Gastrocnemius medialis (tissue), 4 donors: ENCODE measurements at regions not wholly inside any gene's neighbourhood (a gene's known extent, or its start where the extent isn't known, plus 50 kb on each side); places are given as distances from the start of the nearest gene placed in this dataset.

Experiments
- ATAC-seq, 2 donors: fragments of 150-250 bp; one replicate each; pipeline ENCODE4 v1.9.1; 2016
- DNase-seq, 2 donors: peaks; one replicate each; pipeline ENCODE4 v3.0.0-alpha.2; 2019
- H3K27ac ChIP-seq, 4 donors: fragments of 200-600 bp; sonication (generic); 1 replicate in 1 of 4; 2 replicates in 3 of 4; pipeline ENCODE4 v1.5.1; 2016 to 2018; ENCODE audit warnings: mild to moderate bottlenecking in 2 of 4, moderate library complexity in 1 of 4
- H3K27me3 ChIP-seq, 3 donors: fragments of 200-600 bp; sonication (generic) in 2 of 3; 1 replicate in 1 of 3; 2 replicates in 2 of 3; pipeline versions ENCODE4 v1.5.1 to v1.6.0; 2016 to 2019; ENCODE audit warnings: mild to moderate bottlenecking in 1 of 3, moderate library complexity in 1 of 3
- H3K36me3 ChIP-seq, 2 donors: fragments of 200-600 bp; sonication (generic) in 1 of 2; one replicate each; pipeline ENCODE4 v1.5.1; 2017 to 2018
- H3K4me1 ChIP-seq, 2 donors: fragments of 200-600 bp; sonication (generic) in 1 of 2; one replicate each; pipeline ENCODE4 v1.5.1; 2016 to 2017; ENCODE audit warnings: mild to moderate bottlenecking in 2 of 2
- H3K4me3 ChIP-seq, 4 donors: fragments of 200-600 bp; sonication (generic) in 3 of 4; 1 replicate in 1 of 4; 2 replicates in 3 of 4; pipeline ENCODE4 v1.5.1; 2016 to 2019; ENCODE audit warnings: mild to moderate bottlenecking in 2 of 4
- H3K9me3 ChIP-seq, 3 donors: fragments of 200-600 bp; sonication (generic) in 2 of 3; 1 replicate in 1 of 3; 2 replicates in 2 of 3; pipeline ENCODE4 v1.5.1; 2016 to 2019
- CTCF ChIP-seq, 5 experiments: fragments of 450-650 bp in 3 of 5; fragments of 200-600 bp in 2 of 5; sonication (generic) in 2 of 5; IDR thresholded peaks in 4 of 5; conservative IDR thresholded peaks in 1 of 5; 1 replicate in 4 of 5; 2 replicates in 1 of 5; pipeline ENCODE4 v1.5.1; 2016 to 2019; ENCODE audit warnings: antibody characterized with exemption in 5 of 5, mild to moderate bottlenecking in 3 of 5, moderate library complexity in 3 of 5
- POLR2A ChIP-seq, 2 donors: fragments of 450-650 bp; IDR thresholded peaks; one replicate each; pipeline ENCODE4 v1.6.1; 2017; ENCODE audit warnings: antibody characterized with exemption in 2 of 2, mild to moderate bottlenecking in 2 of 2, moderate library complexity in 2 of 2
- in situ Hi-C, 4 donors: fragments of 200-750 bp; cut with MboI; loops; one replicate each; pipeline versions ENCODE4 v1.15.0 to v1.8.0; 2017; ENCODE audit warnings: low sequenced_read_pairs in 4 of 4
- intact Hi-C: fragments of 100-400 bp; cut with DNase I; formaldehyde crosslinking; loops from one replicate; pipeline ENCODE4 v1.15.1; 2023; ENCODE audit warnings: low total_unique reads

- no peak overlapping the region for H3K27ac ChIP-seq
- H3K27me3 ChIP-seq: no peaks in the 10 kb centered on the region
- intact Hi-C loops: no loop called here
- DNase-seq (no peak), ATAC-seq (no peak)
- no peaks in the 10 kb centered on the region for H3K9me3 ChIP-seq
- no peaks in the 10 kb centered on the region for H3K36me3 ChIP-seq
- TF ChIP-seq CTCF (IDR thresholded peaks at IDR 0.05 in 4 of 5, conservative IDR thresholded peaks at IDR 0.05 in 1 of 5) (no peak), POLR2A (IDR thresholded peaks at IDR 0.05) (no peak)
- no peaks in the 10 kb centered on the region for H3K4me1 ChIP-seq
- in situ Hi-C loops: no loop called here
- H3K4me3 ChIP-seq: no peak overlapping the region
These were observed 139.5 kb upstream of the KCNK2 start for GRCh38 chr1:214943054-214943453.

- ATAC-seq (no peak), DNase-seq (no peak)
- H3K27me3 ChIP-seq: no peaks in the 10 kb centered on the region
- in situ Hi-C loops: no loop called here
- H3K4me1 ChIP-seq: no peaks in the 10 kb centered on the region
- no peak overlapping the region for H3K27ac ChIP-seq
- no peaks in the 10 kb centered on the region for H3K9me3 ChIP-seq
- intact Hi-C loops: no loop called here
- no peak overlapping the region for H3K4me3 ChIP-seq
- TF ChIP-seq POLR2A (IDR thresholded peaks at IDR 0.05) (no peak), CTCF (IDR thresholded peaks at IDR 0.05 in 4 of 5, conservative IDR thresholded peaks at IDR 0.05 in 1 of 5) (no peak)
- no peaks in the 10 kb centered on the region for H3K36me3 ChIP-seq
These were observed 135.9 kb upstream of the KCNK2 start for GRCh38 chr1:214946615-214947014.

- no peak for DNase-seq
- TF ChIP-seq POLR2A (IDR thresholded peaks at IDR 0.05) (no peak), CTCF (IDR thresholded peaks at IDR 0.05 in 4 of 5, conservative IDR thresholded peaks at IDR 0.05 in 1 of 5) (no peak)
- in situ Hi-C loops (no loop called here), intact Hi-C loops (no loop called here)
- H3K4me1 ChIP-seq: no peaks in the 10 kb centered on the region
- no peak for ATAC-seq
- H3K27ac ChIP-seq: no peak overlapping the region
- H3K4me3 ChIP-seq: no peak overlapping the region
- no peaks in the 10 kb centered on the region for H3K36me3 ChIP-seq
- no peaks in the 10 kb centered on the region for H3K27me3 ChIP-seq
- H3K9me3 ChIP-seq: no peaks in the 10 kb centered on the region
These were observed 129.9 kb upstream of the KCNK2 start for GRCh38 chr1:214952648-214953047.

- in situ Hi-C loops: no loop called here
- H3K27ac ChIP-seq: no peak overlapping the region
- H3K4me3 ChIP-seq: no peak overlapping the region
- intact Hi-C loops: no loop called here
- H3K9me3 ChIP-seq: no peaks in the 10 kb centered on the region
- DNase-seq (no peak), ATAC-seq (no peak)
- H3K4me1 ChIP-seq: no peaks in the 10 kb centered on the region
- TF ChIP-seq CTCF (IDR thresholded peaks at IDR 0.05 in 4 of 5, conservative IDR thresholded peaks at IDR 0.05 in 1 of 5): no peak
- TF ChIP-seq POLR2A (IDR thresholded peaks at IDR 0.05): no peak
- H3K27me3 ChIP-seq: no peaks in the 10 kb centered on the region
- no peaks in the 10 kb centered on the region for H3K36me3 ChIP-seq
These were observed 128.5 kb upstream of the KCNK2 start for GRCh38 chr1:214953901-214954616.

GRCh38 chr1:214954617-214954949, 128.0 kb upstream of the KCNK2 start:
- no peak for TF ChIP-seq POLR2A (IDR thresholded peaks at IDR 0.05)
- no peak for TF ChIP-seq CTCF (IDR thresholded peaks at IDR 0.05 in 4 of 5, conservative IDR thresholded peaks at IDR 0.05 in 1 of 5)
- in situ Hi-C loops (no loop called here), intact Hi-C loops (no loop called here)
- Histone ChIP-seq H3K4me1 (no peaks in the 10 kb centered on the region), H3K9me3 (no peaks in the 10 kb centered on the region), H3K27ac (no peak overlapping the region), H3K36me3 (no peaks in the 10 kb centered on the region), H3K4me3 (no peak overlapping the region), H3K27me3 (no peaks in the 10 kb centered on the region)
- ATAC-seq (no peak), DNase-seq (no peak)
